Type B pancreatic cell (in vitro differentiated cells): ENCODE measurements at regions not wholly inside any gene's neighbourhood (a gene's known extent, or its start where the extent isn't known, plus 50 kb on each side); places are given as distances from the start of the nearest gene placed in this dataset.
"Not testable (repeated sequence)": the region's sequence is repeated elsewhere in the genome, so short reads cannot be mapped to it uniquely, and the experiment has no call there.

Source experiments
- DNase-seq: peaks from one replicate; pipeline ENCODE4 v3.0.0; 2021; ENCODE audit warnings: mixed read lengths; ENCODE audit not compliant: unreplicated experiment; ENCODE audit errors: extremely low spot score
- H3K27ac Mint-ChIP-seq: 2 replicates; pipeline ENCODE4 v1.8.0; 2021; ENCODE audit warnings: mild to moderate bottlenecking, mixed read lengths
- H3K27me3 Mint-ChIP-seq: 2 replicates; pipeline ENCODE4 v1.8.0; 2021; ENCODE audit warnings: mixed read lengths
- H3K36me3 Mint-ChIP-seq: 2 replicates; pipeline ENCODE4 v1.8.0; 2021; ENCODE audit warnings: mixed read lengths
- H3K4me1 Mint-ChIP-seq: one replicate; pipeline ENCODE4 v1.8.0; 2021; ENCODE audit warnings: mixed read lengths; ENCODE audit not compliant: unreplicated experiment
- H3K4me3 Mint-ChIP-seq: 2 replicates; pipeline ENCODE4 v1.8.0; 2021; ENCODE audit warnings: mild to moderate bottlenecking, mixed read lengths
- H3K9me3 Mint-ChIP-seq: 2 replicates; pipeline ENCODE4 v1.8.0; 2021; ENCODE audit warnings: mixed read lengths
- CTCF ChIP-seq: fragments of 200-600 bp; sonication (generic); conservative IDR thresholded peaks from 2 replicates; pipeline ENCODE4 v1.5.0; 2021; ENCODE audit warnings: antibody characterized with exemption, mild to moderate bottlenecking

GRCh38 chr3:153789380-153789779 is 331.8 kb upstream of the ARHGEF26 start:
- Mint-ChIP-seq H3K9me3 (peaks cover 7% of the 10 kb centered on the region), H3K4me3 (no peak overlapping the region), H3K27ac (no peak overlapping the region), H3K4me1 (peaks cover 3% of the 10 kb centered on the region), H3K36me3 (no peaks in the 10 kb centered on the region), H3K27me3 (no peaks in the 10 kb centered on the region)
- no peak for DNase-seq
- TF ChIP-seq CTCF, result no peak

- H3K27ac Mint-ChIP-seq, result not testable (repeated sequence)
These were observed 324.1 kb upstream of the ARHGEF26 start for GRCh38 chr3:153797056-153797455.

GRCh38 chr3:153809097-153809496 is 312.1 kb upstream of the ARHGEF26 start:
- H3K36me3 Mint-ChIP-seq, result no peaks in the 10 kb centered on the region
- no peak overlapping the region for H3K4me3 Mint-ChIP-seq
- no peak for TF ChIP-seq CTCF
- H3K27me3 Mint-ChIP-seq, result no peaks in the 10 kb centered on the region
- DNase-seq, result no peak
- H3K9me3 Mint-ChIP-seq, result no peaks in the 10 kb centered on the region
- no peaks in the 10 kb centered on the region for H3K4me1 Mint-ChIP-seq
- no peak overlapping the region for H3K27ac Mint-ChIP-seq

More at GRCh38 chr3:153797056-153797455, 324.1 kb upstream of the ARHGEF26 start:
- not testable (repeated sequence) for H3K9me3 Mint-ChIP-seq, H3K36me3 Mint-ChIP-seq, DNase-seq, H3K4me1 Mint-ChIP-seq, H3K4me3 Mint-ChIP-seq, H3K27me3 Mint-ChIP-seq

GRCh38 chr3:153818338-153818737 is 302.9 kb upstream of the ARHGEF26 start:
- no peaks in the 10 kb centered on the region for H3K36me3 Mint-ChIP-seq
- H3K4me3 Mint-ChIP-seq, result no peak overlapping the region
- no peak for DNase-seq
- no peak overlapping the region for H3K27ac Mint-ChIP-seq
- no peak for TF ChIP-seq CTCF
- H3K9me3 Mint-ChIP-seq, result no peaks in the 10 kb centered on the region
- H3K4me1 Mint-ChIP-seq, result no peaks in the 10 kb centered on the region
- H3K27me3 Mint-ChIP-seq, result no peaks in the 10 kb centered on the region

GRCh38 chr3:153820035-153820434 is 301.2 kb upstream of the ARHGEF26 start:
- no peak overlapping the region for H3K4me3 Mint-ChIP-seq
- peaks cover 5% of the 10 kb centered on the region for H3K9me3 Mint-ChIP-seq
- no peak for TF ChIP-seq CTCF
- DNase-seq, result no peak
- no peaks in the 10 kb centered on the region for H3K36me3 Mint-ChIP-seq
- H3K27ac Mint-ChIP-seq, result no peak overlapping the region
- H3K27me3 Mint-ChIP-seq, result no peaks in the 10 kb centered on the region
- H3K4me1 Mint-ChIP-seq, result no peaks in the 10 kb centered on the region

- not testable (repeated sequence) for H3K36me3 Mint-ChIP-seq, DNase-seq, H3K4me1 Mint-ChIP-seq, H3K27ac Mint-ChIP-seq, H3K4me3 Mint-ChIP-seq, H3K9me3 Mint-ChIP-seq
- peaks cover 14% of the 10 kb centered on the region for H3K27me3 Mint-ChIP-seq
These were observed 292.8 kb upstream of the ARHGEF26 start for GRCh38 chr3:153828346-153828745.

- Mint-ChIP-seq H3K27me3 (peaks cover 14% of the 10 kb centered on the region), H3K27ac (no peak overlapping the region), H3K36me3 (no peaks in the 10 kb centered on the region), H3K4me3 (no peak overlapping the region), H3K4me1 (no peaks in the 10 kb centered on the region), H3K9me3 (peaks cover under 1% of the 10 kb centered on the region)
- no peak for DNase-seq
- TF ChIP-seq CTCF, result no peak
These were observed 291.5 kb upstream of the ARHGEF26 start for GRCh38 chr3:153829606-153830170.
